Lower leg skin (tissue), 3 donors: ENCODE measurements at regions not wholly inside any gene's neighbourhood (a gene's known extent, or its start where the extent isn't known, plus 50 kb on each side); places are given as distances from the start of the nearest gene placed in this dataset.

ENCODE experiments used
- POLR2A ChIP-seq, 2 donors: fragments of 450-650 bp; IDR thresholded peaks; one replicate each; pipeline ENCODE4 v1.6.1; 2016 to 2017; ENCODE audit warnings: antibody characterized with exemption in 2 of 2, mild to moderate bottlenecking in 1 of 2, moderate library complexity in 1 of 2
- TF ChIP-seq, protein P1 (sequence below), 3 donors: fragments of 450-650 bp; IDR thresholded peaks; one replicate each; pipeline ENCODE4 v1.5.1; 2016; ENCODE audit warnings: antibody characterized with exemption in 3 of 3, mild to moderate bottlenecking in 3 of 3, moderate library complexity in 2 of 3

- TF ChIP-seq, protein P1, sequence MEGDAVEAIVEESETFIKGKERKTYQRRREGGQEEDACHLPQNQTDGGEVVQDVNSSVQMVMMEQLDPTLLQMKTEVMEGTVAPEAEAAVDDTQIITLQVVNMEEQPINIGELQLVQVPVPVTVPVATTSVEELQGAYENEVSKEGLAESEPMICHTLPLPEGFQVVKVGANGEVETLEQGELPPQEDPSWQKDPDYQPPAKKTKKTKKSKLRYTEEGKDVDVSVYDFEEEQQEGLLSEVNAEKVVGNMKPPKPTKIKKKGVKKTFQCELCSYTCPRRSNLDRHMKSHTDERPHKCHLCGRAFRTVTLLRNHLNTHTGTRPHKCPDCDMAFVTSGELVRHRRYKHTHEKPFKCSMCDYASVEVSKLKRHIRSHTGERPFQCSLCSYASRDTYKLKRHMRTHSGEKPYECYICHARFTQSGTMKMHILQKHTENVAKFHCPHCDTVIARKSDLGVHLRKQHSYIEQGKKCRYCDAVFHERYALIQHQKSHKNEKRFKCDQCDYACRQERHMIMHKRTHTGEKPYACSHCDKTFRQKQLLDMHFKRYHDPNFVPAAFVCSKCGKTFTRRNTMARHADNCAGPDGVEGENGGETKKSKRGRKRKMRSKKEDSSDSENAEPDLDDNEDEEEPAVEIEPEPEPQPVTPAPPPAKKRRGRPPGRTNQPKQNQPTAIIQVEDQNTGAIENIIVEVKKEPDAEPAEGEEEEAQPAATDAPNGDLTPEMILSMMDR (IDR thresholded peaks at IDR 0.05), result no peak
- TF ChIP-seq POLR2A (IDR thresholded peaks at IDR 0.05), result no peak
Observed at GRCh38 chr9:89684218-89684617, 79.4 kb downstream of the GADD45G start.
